GM12878 (cell line): ENCODE measurements at regions not wholly inside any gene's neighbourhood (a gene's known extent, or its start where the extent isn't known, plus 50 kb on each side); places are given as distances from the start of the nearest gene placed in this dataset.

Source experiments
- ASH2L ChIP-seq: fragments of 300-600, 200-600 bp; sonication (generic); IDR thresholded peaks from 2 replicates; pipeline ENCODE4 v1.6.1; 2017; ENCODE audit warnings: low read depth, mild to moderate bottlenecking, borderline replicate concordance
- BMI1 ChIP-seq: fragments of 450-650 bp; IDR thresholded peaks from 2 replicates; pipeline ENCODE4 v1.6.1; 2016; ENCODE audit warnings: mild to moderate bottlenecking, moderate library complexity, borderline replicate concordance
- EP300 ChIP-seq, 2 experiments: fragments of 150-350 bp in 1 of 2; IDR thresholded peaks; 2 replicates each; pipeline ENCODE4 v1.6.1; 2011 to 2012; ENCODE audit warnings: low read depth in 2 of 2, low read length in 2 of 2, borderline replicate concordance in 1 of 2, improper control_type of control experiment in 1 of 2, inconsistent platforms in 1 of 2; ENCODE audit not compliant: control insufficient read depth in 1 of 2
- EZH2 ChIP-seq: IDR thresholded peaks from 2 replicates; pipeline ENCODE4 v1.6.1; 2012; ENCODE audit warnings: low read depth, mild to moderate bottlenecking, control low read depth, inconsistent platforms, low read length, borderline replicate concordance; ENCODE audit not compliant: control insufficient read depth
- KDM1A ChIP-seq: fragments of 200-600 bp; sonication (generic); IDR thresholded peaks from 2 replicates; pipeline ENCODE4 v1.6.1; 2016; ENCODE audit warnings: borderline replicate concordance
- PAX5 ChIP-seq: IDR thresholded peaks from 2 replicates; pipeline ENCODE4 v1.6.1; 2011; ENCODE audit warnings: low read depth, low read length, borderline replicate concordance
- POLR2A ChIP-seq: IDR thresholded peaks from 2 replicates; pipeline ENCODE4 v1.6.1; 2011; ENCODE audit warnings: low read depth, mild to moderate bottlenecking, low read length
- SMC3 ChIP-seq: IDR thresholded peaks from 2 replicates; pipeline ENCODE4 v1.6.1; 2011; ENCODE audit warnings: low read length, improper control_type of control experiment, borderline replicate concordance
- TF ChIP-seq, protein P1 (sequence below), 3 experiments: IDR thresholded peaks in 2 of 3; conservative IDR thresholded peaks in 1 of 3; 2 replicates each; pipeline ENCODE4 v1.5.1; 2011; ENCODE audit warnings: low read depth in 3 of 3, low read length in 3 of 3, mild to moderate bottlenecking in 3 of 3, control low read depth in 2 of 3, moderate library complexity in 2 of 3, inconsistent platforms in 1 of 3, mixed read lengths in 1 of 3; ENCODE audit not compliant: control insufficient read depth in 2 of 3, insufficient read depth in 1 of 3; ENCODE audit errors: extremely low read depth in 1 of 3
- TF ChIP-seq, protein P2 (sequence below): IDR thresholded peaks from 2 replicates; pipeline ENCODE4 v1.6.1; 2011; ENCODE audit warnings: borderline replicate concordance, low read depth, mild to moderate bottlenecking, moderate library complexity, low read length; ENCODE audit not compliant: insufficient read depth, poor library complexity, severe bottlenecking
- TF ChIP-seq, protein P3 (sequence below): fragments of 450-650 bp; conservative IDR thresholded peaks from 2 replicates; pipeline ENCODE4 v1.6.1; 2017; ENCODE audit warnings: mild to moderate bottlenecking, moderate library complexity

DNA sequence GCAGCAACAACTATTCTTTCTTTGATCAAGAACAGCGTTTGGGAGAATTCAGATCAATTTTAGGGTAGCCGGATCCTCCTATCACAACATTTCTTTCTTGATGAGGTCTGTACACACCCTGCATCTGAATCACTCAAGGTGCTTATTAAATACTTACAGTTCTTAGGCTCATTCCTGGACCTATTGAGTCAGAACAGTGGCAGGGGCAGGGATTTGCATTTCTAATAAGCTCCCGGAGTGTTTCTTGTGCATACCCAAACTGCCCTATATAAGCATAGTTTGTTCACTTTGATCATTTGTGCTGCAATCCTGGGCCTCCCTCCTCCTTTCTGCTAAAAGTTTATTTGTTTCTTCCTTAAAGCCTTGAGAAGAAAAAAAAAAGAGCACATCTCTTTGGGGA is 80.5 kb upstream of the RPH3A start:
- no peak for TF ChIP-seq KDM1A
- TF ChIP-seq EZH2: no peak
- TF ChIP-seq, protein P1, sequence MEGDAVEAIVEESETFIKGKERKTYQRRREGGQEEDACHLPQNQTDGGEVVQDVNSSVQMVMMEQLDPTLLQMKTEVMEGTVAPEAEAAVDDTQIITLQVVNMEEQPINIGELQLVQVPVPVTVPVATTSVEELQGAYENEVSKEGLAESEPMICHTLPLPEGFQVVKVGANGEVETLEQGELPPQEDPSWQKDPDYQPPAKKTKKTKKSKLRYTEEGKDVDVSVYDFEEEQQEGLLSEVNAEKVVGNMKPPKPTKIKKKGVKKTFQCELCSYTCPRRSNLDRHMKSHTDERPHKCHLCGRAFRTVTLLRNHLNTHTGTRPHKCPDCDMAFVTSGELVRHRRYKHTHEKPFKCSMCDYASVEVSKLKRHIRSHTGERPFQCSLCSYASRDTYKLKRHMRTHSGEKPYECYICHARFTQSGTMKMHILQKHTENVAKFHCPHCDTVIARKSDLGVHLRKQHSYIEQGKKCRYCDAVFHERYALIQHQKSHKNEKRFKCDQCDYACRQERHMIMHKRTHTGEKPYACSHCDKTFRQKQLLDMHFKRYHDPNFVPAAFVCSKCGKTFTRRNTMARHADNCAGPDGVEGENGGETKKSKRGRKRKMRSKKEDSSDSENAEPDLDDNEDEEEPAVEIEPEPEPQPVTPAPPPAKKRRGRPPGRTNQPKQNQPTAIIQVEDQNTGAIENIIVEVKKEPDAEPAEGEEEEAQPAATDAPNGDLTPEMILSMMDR (IDR thresholded peaks at IDR 0.05 in 2 of 3, conservative IDR thresholded peaks at IDR 0.05 in 1 of 3; ENCODE audit: control insufficient read depth in 2 of 3, extremely low read depth in 1 of 3, insufficient read depth in 1 of 3, low read depth in 3 of 3, low read length in 3 of 3): no peak
- no peak for TF ChIP-seq ASH2L
- no peak for TF ChIP-seq BMI1
- TF ChIP-seq SMC3: no peak
- TF ChIP-seq, protein P2, sequence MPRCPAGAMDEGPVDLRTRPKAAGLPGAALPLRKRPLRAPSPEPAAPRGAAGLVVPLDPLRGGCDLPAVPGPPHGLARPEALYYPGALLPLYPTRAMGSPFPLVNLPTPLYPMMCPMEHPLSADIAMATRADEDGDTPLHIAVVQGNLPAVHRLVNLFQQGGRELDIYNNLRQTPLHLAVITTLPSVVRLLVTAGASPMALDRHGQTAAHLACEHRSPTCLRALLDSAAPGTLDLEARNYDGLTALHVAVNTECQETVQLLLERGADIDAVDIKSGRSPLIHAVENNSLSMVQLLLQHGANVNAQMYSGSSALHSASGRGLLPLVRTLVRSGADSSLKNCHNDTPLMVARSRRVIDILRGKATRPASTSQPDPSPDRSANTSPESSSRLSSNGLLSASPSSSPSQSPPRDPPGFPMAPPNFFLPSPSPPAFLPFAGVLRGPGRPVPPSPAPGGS: no peak
- TF ChIP-seq, protein P3, sequence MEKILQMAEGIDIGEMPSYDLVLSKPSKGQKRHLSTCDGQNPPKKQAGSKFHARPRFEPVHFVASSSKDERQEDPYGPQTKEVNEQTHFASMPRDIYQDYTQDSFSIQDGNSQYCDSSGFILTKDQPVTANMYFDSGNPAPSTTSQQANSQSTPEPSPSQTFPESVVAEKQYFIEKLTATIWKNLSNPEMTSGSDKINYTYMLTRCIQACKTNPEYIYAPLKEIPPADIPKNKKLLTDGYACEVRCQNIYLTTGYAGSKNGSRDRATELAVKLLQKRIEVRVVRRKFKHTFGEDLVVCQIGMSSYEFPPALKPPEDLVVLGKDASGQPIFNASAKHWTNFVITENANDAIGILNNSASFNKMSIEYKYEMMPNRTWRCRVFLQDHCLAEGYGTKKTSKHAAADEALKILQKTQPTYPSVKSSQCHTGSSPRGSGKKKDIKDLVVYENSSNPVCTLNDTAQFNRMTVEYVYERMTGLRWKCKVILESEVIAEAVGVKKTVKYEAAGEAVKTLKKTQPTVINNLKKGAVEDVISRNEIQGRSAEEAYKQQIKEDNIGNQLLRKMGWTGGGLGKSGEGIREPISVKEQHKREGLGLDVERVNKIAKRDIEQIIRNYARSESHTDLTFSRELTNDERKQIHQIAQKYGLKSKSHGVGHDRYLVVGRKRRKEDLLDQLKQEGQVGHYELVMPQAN: no peak
- TF ChIP-seq PAX5: no peak
- TF ChIP-seq EP300 (IDR thresholded peaks at IDR 0.05; ENCODE audit: borderline replicate concordance in 1 of 2, control insufficient read depth in 1 of 2, low read depth in 2 of 2, low read length in 2 of 2): no peak
- TF ChIP-seq POLR2A: no peak
